ENCODE measurements at regions not wholly inside any gene's neighbourhood (a gene's known extent, or its start where the extent isn't known, plus 50 kb on each side); places are given as distances from the start of the nearest gene placed in this dataset.

- TF ChIP-seq CTCF (IDR thresholded peaks at IDR 0.05 in 2 of 3, conservative IDR thresholded peaks at IDR 0.05 in 1 of 3; ENCODE audit: borderline replicate concordance in 1 of 3, insufficient read depth in 1 of 3, low read depth in 2 of 3, low read length in 2 of 3) = no peak
- no peak for TF ChIP-seq POLR2A (IDR thresholded peaks at IDR 0.05; ENCODE audit: borderline replicate concordance, extremely low read depth, insufficient read depth, insufficient read length)
- TF ChIP-seq EZH2 (IDR thresholded peaks at IDR 0.05) = no peak
- no peak for TF ChIP-seq EZH2phosphoT487 (IDR thresholded peaks at IDR 0.05; ENCODE audit: borderline replicate concordance)
- no peak for TF ChIP-seq POLR2AphosphoS5 (IDR thresholded peaks at IDR 0.05; ENCODE audit: low read depth, low read length)
- no peak for TF ChIP-seq EGR1 (IDR thresholded peaks at IDR 0.05; ENCODE audit: low read depth)
- TF ChIP-seq JUND (IDR thresholded peaks at IDR 0.05) = no peak
- TF ChIP-seq ZBTB33 (IDR thresholded peaks at IDR 0.05; ENCODE audit: extremely low read depth, insufficient replicate concordance, low read length) = no peak
- TF ChIP-seq TCF7L2 (IDR thresholded peaks at IDR 0.05; ENCODE audit: borderline replicate concordance, extremely low read depth, insufficient read depth, insufficient read length) = no peak
- TF ChIP-seq REST (IDR thresholded peaks at IDR 0.05; ENCODE audit: low read depth) = no peak
- no peak for TF ChIP-seq SP1 (IDR thresholded peaks at IDR 0.05; ENCODE audit: low read depth)
- TF ChIP-seq ELF1 (IDR thresholded peaks at IDR 0.05; ENCODE audit: borderline replicate concordance, low read depth) = no peak
- no peak for TF ChIP-seq SIN3A (IDR thresholded peaks at IDR 0.05; ENCODE audit: low read depth)
Observed at GRCh38 chr11:15772981-15773380, 583.4 kb downstream of the SOX6 start.

Data from HCT116 (cell line).